Vagina (tissue), 2 donors: ENCODE measurements at regions not wholly inside any gene's neighbourhood (a gene's known extent, or its start where the extent isn't known, plus 50 kb on each side); places are given as distances from the start of the nearest gene placed in this dataset.

Experiments used
- DNase-seq, 2 donors: peaks; one replicate each; pipeline ENCODE4 v3.0.0-alpha.2; 2017; ENCODE audit errors: extremely low spot score in 2 of 2
- H3K27ac ChIP-seq: fragments of 200-600 bp; sonication (generic); one replicate; pipeline ENCODE4 v1.5.1; 2019
- H3K27me3 ChIP-seq: fragments of 200-600 bp; sonication (generic); one replicate; pipeline ENCODE4 v1.5.1; 2019
- H3K36me3 ChIP-seq, 2 donors: fragments of 200-600 bp; sonication (generic); one replicate each; pipeline ENCODE4 v1.5.1; 2017 to 2019
- H3K4me1 ChIP-seq: fragments of 200-600 bp; sonication (generic); one replicate; pipeline ENCODE4 v1.5.1; 2019
- H3K4me3 ChIP-seq, 2 donors: fragments of 200-600 bp; sonication (generic); 1 replicate in 1 of 2; 2 replicates in 1 of 2; pipeline ENCODE4 v1.5.1; 2016 to 2019
- H3K9me3 ChIP-seq: fragments of 200-600 bp; sonication (generic); one replicate; pipeline ENCODE4 v1.5.1; 2019
- POLR2A ChIP-seq, 2 donors: fragments of 450-650 bp; IDR thresholded peaks; one replicate each; pipeline ENCODE4 v1.6.1; 2017; ENCODE audit warnings: antibody characterized with exemption in 2 of 2, mild to moderate bottlenecking in 2 of 2, moderate library complexity in 2 of 2
- POLR2AphosphoS5 ChIP-seq, 2 donors: sonication (generic); formaldehyde crosslinking; IDR thresholded peaks; one replicate each; pipeline ENCODE4 v1.9.0; 2017; ENCODE audit warnings: antibody characterized with exemption in 2 of 2, mild to moderate bottlenecking in 2 of 2, low read depth in 1 of 2; ENCODE audit not compliant: insufficient read depth in 1 of 2
- intact Hi-C: fragments of 100-400 bp; cut with DNase I; formaldehyde crosslinking; loops from one replicate; pipeline ENCODE4 v1.15.1; 2023
- TF ChIP-seq, protein P1 (sequence below), 3 experiments: fragments of 450-650 bp in 2 of 3; fragments of 200-600 bp in 1 of 3; sonication (generic) in 1 of 3; IDR thresholded peaks; one replicate each; pipeline ENCODE4 v1.5.1; 2017 to 2019; ENCODE audit warnings: antibody characterized with exemption in 3 of 3, mild to moderate bottlenecking in 2 of 3, moderate library complexity in 2 of 3

DNA sequence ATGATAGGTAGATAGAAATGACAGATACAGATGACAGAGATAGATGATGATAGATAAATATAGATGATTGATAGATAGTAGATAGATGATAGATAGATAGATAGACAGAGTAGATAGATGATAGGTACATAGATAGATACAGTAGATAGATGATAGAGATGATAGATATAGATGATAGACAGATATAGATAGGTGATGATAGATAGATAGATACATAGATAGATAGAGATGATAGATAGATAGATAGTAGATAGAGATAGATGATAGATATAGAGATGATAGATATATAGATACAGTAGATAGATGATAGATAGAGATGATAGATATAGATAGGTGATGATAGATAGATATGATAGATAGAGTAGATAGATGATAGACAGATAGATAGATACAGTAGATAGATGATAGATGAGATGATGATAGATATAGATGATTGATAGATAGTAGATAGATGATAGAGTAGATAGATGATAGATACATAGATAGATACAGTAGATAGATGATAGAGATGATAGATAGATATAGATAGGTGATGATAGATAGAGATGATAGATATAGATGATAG is 95.7 kb upstream of the SMIM23 start:
- Histone ChIP-seq H3K27me3 (no peaks in the 10 kb centered on the region), H3K27ac (no peak overlapping the region), H3K4me1 (no peaks in the 10 kb centered on the region), H3K9me3 (no peaks in the 10 kb centered on the region), H3K4me3 (no peak overlapping the region), H3K36me3 (no peaks in the 10 kb centered on the region)
- DNase-seq = no peak
- TF ChIP-seq POLR2A (IDR thresholded peaks at IDR 0.05) (no peak), POLR2AphosphoS5 (IDR thresholded peaks at IDR 0.05; ENCODE audit: insufficient read depth in 1 of 2, low read depth in 1 of 2) (no peak)
- TF ChIP-seq, protein P1, sequence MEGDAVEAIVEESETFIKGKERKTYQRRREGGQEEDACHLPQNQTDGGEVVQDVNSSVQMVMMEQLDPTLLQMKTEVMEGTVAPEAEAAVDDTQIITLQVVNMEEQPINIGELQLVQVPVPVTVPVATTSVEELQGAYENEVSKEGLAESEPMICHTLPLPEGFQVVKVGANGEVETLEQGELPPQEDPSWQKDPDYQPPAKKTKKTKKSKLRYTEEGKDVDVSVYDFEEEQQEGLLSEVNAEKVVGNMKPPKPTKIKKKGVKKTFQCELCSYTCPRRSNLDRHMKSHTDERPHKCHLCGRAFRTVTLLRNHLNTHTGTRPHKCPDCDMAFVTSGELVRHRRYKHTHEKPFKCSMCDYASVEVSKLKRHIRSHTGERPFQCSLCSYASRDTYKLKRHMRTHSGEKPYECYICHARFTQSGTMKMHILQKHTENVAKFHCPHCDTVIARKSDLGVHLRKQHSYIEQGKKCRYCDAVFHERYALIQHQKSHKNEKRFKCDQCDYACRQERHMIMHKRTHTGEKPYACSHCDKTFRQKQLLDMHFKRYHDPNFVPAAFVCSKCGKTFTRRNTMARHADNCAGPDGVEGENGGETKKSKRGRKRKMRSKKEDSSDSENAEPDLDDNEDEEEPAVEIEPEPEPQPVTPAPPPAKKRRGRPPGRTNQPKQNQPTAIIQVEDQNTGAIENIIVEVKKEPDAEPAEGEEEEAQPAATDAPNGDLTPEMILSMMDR (IDR thresholded peaks at IDR 0.05) = no peak
- intact Hi-C loops = no loop called here

DNA sequence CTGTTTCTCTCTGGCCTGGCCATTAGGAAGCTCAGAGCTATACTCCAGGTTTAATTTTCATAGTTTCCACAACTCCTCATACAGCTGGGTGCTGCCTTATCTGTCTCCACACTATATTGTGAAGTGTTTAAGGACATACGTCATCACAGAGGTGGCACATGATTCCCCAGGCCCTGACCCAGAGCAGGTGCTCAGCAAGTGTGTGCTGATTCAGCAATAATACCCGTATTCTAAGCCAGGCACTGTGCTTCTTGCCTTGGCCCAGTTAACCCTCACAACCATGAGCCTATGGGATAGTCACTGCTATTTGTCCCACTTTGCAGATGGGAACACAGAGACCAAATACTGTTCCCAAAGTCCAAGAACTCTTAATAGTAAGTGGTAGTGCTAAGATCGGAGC is 93.5 kb upstream of the SMIM23 start:
- no peaks in the 10 kb centered on the region for H3K27me3 ChIP-seq
- no peak for TF ChIP-seq POLR2AphosphoS5 (IDR thresholded peaks at IDR 0.05; ENCODE audit: insufficient read depth in 1 of 2, low read depth in 1 of 2)
- TF ChIP-seq, protein P1 (IDR thresholded peaks at IDR 0.05) = no peak
- TF ChIP-seq POLR2A (IDR thresholded peaks at IDR 0.05) = no peak
- H3K4me1 ChIP-seq = no peaks in the 10 kb centered on the region
- no peaks in the 10 kb centered on the region for H3K9me3 ChIP-seq
- DNase-seq = no peak
- intact Hi-C loops = no loop called here
- H3K36me3 ChIP-seq = no peaks in the 10 kb centered on the region
- no peak overlapping the region for H3K4me3 ChIP-seq
- no peak overlapping the region for H3K27ac ChIP-seq

DNA sequence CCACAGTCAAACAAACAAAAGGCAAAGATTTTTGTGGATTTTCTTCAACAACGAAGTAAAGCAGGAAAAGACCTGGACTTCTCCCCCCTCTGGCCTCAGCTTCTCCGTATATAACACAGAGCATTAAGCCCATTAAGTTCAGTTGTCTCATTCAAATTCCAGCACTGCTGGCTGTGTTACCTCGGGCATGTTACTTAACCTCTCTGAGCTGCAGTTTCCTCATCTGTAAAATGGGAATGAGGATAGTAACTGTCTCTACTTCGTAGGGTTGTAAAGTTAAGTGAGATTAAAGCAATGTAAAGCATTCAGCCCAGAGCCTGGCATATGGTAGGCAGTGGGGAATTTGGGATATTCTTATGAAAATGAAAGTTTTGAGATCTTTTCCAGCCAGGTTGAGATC is 92.7 kb upstream of the SMIM23 start:
- Histone ChIP-seq H3K36me3 (no peaks in the 10 kb centered on the region), H3K4me3 (no peak overlapping the region), H3K27me3 (no peaks in the 10 kb centered on the region), H3K9me3 (no peaks in the 10 kb centered on the region), H3K27ac (no peak overlapping the region), H3K4me1 (no peaks in the 10 kb centered on the region)
- TF ChIP-seq, protein P1 (IDR thresholded peaks at IDR 0.05) = no peak
- TF ChIP-seq POLR2A (IDR thresholded peaks at IDR 0.05) (no peak), POLR2AphosphoS5 (IDR thresholded peaks at IDR 0.05; ENCODE audit: insufficient read depth in 1 of 2, low read depth in 1 of 2) (no peak)
- no peak for DNase-seq
- intact Hi-C loops = no loop called here

- H3K36me3 ChIP-seq = no peaks in the 10 kb centered on the region
- no peaks in the 10 kb centered on the region for H3K27me3 ChIP-seq
- no peaks in the 10 kb centered on the region for H3K4me1 ChIP-seq
- TF ChIP-seq, protein P1 (IDR thresholded peaks at IDR 0.05) = no peak
- no peak for TF ChIP-seq POLR2A (IDR thresholded peaks at IDR 0.05)
- TF ChIP-seq POLR2AphosphoS5 (IDR thresholded peaks at IDR 0.05; ENCODE audit: insufficient read depth in 1 of 2, low read depth in 1 of 2) = no peak
- H3K9me3 ChIP-seq = no peaks in the 10 kb centered on the region
- no peak overlapping the region for H3K4me3 ChIP-seq
- DNase-seq = no peak
- no peak overlapping the region for H3K27ac ChIP-seq
- intact Hi-C loops = no loop called here
Measured at GRCh38 chr5:171693412-171693811, 92.2 kb upstream of the SMIM23 start.

- no peaks in the 10 kb centered on the region for H3K9me3 ChIP-seq
- H3K27ac ChIP-seq = no peak overlapping the region
- no peaks in the 10 kb centered on the region for H3K36me3 ChIP-seq
- TF ChIP-seq, protein P1 (IDR thresholded peaks at IDR 0.05) = no peak
- no peak for TF ChIP-seq POLR2A (IDR thresholded peaks at IDR 0.05)
- no peak for TF ChIP-seq POLR2AphosphoS5 (IDR thresholded peaks at IDR 0.05; ENCODE audit: insufficient read depth in 1 of 2, low read depth in 1 of 2)
- no peaks in the 10 kb centered on the region for H3K4me1 ChIP-seq
- no peak for DNase-seq
- H3K27me3 ChIP-seq = no peaks in the 10 kb centered on the region
- intact Hi-C loops = no loop called here
- no peak overlapping the region for H3K4me3 ChIP-seq
Measured at GRCh38 chr5:171695804-171696203, 89.8 kb upstream of the SMIM23 start.
